GM19463 (cell line): ENCODE measurements at regions not wholly inside any gene's neighbourhood (a gene's known extent, or its start where the extent isn't known, plus 50 kb on each side); places are given as distances from the start of the nearest gene placed in this dataset.
"Not testable (repeated sequence)": the region's sequence is repeated elsewhere in the genome, so short reads cannot be mapped to it uniquely, and the experiment has no call there.

Source experiments
- ATAC-seq: cut with Tn5 transposase; IDR thresholded peaks from one replicate; pipeline ENCODE4 v1.9.1; 2021; ENCODE audit warnings: mild to moderate bottlenecking, moderate library complexity; ENCODE audit not compliant: unreplicated experiment

DNA sequence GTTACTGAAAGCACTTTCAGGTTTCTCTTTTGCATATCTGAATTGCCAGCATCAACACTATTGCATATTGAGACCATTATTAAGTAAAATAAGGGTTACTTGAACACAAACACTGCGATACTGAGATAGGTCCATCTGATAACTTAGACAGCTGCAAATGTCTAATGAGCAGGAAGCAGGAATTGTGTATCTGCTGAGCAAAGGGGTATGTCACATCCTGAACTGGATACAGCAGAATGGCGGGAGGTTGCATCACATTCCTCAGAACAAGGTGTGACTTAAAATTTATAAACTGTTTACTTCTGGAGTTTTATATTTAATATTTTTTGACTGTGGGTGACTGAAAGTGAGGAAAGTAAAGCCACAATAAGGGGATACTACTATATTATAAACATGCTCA, 142.4 kb downstream of the POTEH start:
- not testable (repeated sequence) for ATAC-seq

DNA sequence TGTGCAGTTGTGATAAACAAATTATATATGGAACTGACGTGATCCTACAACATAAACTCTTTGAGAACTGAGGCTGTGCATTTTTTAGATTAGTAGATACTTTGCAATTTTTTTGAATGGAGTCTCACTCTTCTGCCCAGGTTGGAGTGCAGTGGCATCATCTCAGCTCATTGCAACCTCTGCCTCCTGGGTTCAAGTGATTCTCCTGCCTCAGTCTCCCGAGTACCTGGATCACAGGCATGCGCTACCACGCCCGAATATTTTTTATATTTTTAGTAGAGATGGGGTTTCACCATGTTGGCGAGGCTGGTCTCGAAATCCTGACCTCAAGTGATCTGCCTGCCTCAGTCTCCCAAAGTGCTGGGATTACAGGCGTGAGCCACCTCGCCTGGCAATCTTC, 145.9 kb downstream of the POTEH start:
- not testable (repeated sequence) for ATAC-seq

DNA sequence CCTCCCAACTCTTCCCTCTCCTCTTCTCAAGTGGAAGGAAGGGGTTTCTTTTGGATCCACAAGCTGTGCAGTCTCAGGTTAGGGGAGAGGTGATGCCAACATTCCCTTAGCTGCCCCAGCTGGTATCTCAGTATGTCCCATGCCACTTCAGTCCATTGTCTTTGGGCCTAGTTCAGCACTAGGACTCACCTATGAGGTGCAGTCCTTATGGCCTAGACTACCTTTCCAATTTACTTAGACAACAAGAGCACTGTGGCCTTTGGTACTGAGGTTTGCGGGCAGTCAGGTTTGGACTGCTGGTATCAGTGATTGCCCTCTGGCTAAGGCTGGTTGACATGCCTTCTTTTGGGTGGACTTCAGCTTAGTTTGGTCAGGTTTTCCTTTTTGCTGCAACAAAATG, 159.9 kb downstream of the POTEH start:
- ATAC-seq, result not testable (repeated sequence)

DNA sequence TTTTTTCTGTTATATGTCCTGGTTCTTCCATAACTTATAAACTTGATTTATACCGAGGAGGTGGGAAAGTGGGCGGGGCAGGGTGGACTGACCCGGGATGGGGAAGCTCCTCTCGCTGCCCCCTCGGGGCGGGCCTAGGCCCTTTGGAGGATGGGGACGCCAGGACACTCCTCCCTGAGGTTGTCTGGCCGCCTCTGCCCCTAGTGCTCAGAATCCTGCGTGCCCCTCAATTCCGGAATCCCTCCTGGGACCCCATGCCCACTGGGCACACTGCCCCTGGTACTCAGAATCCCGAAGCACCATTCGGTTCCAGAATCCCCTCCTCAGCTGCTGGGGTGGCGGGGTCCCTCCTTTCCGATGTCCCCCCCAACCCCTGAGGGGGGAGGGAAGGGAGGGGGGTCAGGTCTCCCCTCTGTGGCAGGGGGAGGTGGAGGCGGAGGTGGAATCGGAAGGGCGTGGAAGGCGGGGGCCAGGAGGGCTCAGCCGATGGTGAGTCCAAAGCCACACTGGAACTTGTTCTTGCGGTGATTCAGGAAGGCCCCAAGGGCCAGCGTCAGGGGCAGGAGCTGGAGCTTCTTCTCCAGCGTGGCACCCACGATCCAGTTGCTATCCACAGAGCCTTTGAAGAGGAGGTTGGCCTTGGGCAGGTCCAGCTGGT, 164.0 kb downstream of the POTEH start:
- not testable (repeated sequence) for ATAC-seq

DNA sequence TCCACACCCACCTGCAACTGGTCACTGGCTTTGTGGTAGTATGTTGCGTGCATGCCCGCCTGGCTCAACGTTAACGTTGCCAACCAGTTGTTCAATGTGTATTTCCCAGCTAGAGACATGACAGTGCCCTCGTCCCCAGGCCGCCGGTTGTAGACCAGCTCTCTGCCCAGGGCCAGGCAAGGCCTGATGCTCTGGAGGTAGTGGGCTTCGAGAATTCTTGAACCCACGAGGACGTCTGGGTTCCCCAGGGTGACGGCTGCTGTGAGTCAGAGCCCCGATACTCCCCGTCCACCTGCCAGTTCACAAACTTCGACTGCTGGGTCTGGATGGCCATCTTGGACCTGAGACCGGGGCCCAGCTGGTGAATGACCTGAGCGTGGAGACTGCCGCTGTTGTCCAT, 164.6 kb downstream of the POTEH start:
- not testable (repeated sequence) for ATAC-seq

DNA sequence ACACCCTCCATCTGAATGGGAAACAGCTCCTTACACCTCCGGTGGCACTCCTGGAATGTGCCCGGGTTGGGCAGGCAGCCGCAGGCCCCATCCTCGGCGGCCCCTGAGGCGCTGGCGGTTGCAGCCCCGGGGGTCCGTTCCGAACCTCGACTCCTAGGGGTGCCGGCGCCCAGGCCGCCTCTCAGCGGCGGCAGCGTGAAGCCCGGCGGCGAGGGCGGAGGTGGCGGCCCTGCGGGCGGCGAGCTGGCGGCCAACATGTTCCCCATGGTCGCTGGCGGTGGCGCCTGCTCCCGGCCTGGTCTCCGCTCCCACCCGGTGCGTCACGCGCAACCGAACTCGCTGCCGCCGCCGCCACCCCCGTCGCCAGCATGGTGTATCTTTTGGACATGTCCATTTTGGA, 165.2 kb downstream of the POTEH start:
- not testable (repeated sequence) for ATAC-seq

DNA sequence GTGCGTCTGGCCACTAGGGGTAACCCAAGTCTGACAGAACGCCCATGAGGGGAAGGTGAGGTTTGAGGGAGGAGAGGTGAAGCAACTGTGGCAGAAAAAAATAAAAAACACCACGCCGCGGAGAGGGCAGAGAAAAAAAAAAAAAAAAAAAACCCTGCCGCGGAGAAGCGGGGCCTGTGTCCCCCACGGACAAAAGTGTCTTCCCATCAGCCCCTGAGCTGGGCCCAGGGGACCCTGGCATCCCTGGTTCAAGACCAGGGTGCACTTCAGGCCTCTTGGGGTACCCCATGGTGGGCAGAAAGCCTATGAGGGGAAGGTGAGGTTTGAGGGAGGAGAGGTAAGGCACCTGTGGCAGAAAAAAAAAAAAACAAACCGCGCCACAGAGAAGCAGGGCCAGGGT, 191.1 kb downstream of the POTEH start:
- ATAC-seq, result not testable (repeated sequence)

DNA sequence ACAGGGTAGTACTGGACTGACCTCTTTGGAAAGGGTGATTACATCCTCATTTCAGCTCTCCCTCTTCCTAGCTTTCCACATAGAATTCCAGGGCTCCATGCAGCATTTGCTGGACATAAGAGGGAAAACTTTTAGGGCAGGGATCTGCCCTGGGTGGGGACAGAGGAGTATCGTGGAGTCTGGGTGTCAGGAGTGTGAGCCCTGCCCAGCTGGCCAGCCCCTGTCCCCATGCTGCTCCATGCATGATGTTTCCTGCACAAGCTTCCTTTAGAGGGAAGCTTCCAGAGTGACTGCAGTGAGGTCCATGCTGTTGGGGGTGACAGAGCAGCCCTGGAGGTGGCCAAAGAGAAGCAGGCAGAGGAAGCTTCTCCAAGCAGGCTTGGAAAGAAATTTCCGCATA, 214.5 kb downstream of the POTEH start:
- ATAC-seq, result not testable (repeated sequence)

DNA sequence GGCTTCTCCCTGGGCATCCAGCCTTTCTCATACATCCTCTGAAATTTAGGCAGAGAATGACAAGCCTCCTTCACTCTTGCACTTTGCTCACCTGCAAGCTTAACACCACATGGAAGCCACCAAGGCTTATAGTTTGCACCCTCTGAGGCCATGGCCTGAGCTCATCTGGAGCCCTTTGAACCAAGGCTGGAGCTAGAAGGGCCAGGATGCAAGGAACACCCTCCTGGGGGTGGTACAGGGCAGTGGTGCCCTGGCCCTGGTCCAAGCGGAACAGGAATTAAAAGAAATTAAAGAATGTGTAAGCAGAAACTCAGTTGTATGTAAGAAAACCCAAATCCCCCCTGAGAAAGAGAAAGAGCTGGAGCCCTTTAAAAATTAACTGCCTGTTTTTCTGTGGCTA, 221.9 kb downstream of the POTEH start:
- ATAC-seq, result not testable (repeated sequence)

DNA sequence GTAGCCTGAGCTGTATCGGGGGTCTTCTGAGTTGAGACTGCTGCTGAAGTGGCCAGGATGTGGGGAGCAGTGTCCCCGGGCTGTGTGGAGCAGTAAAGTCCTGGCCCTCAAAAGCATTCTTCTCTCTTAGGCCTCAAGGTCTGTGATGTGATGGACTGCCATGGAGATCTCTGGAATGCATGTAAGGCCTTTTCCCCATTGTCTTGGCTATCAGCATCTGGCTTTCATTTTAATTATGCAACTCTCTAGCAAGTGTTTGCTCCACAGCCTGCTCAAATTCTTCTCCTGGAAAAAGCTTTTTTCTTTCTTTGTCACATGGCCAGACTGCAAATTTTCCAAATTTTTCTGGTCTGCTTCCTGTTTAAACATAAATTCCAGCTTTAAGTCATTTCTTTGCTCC, 229.3 kb downstream of the POTEH start:
- not testable (repeated sequence) for ATAC-seq

DNA sequence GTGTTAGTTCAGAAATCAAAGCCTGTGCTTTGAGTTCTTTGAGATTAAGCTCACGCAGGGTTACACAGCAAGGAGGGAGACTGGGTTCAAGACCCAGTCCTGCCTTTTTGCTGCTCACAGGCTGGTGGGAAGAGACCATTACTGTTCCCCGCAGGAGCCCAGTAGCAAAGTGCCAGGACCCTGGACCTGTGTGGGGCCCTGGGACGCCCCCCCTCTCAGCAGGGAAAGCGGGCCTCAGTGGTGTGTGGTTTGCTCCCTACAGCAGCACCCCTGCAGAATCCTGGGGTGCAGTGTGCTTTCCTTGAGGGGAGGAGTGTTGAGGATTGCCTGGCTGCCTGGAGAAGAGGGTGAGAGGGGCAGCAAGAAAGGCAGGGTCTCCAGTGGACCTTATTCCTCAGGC, 231.1 kb downstream of the POTEH start:
- ATAC-seq, result not testable (repeated sequence)

DNA sequence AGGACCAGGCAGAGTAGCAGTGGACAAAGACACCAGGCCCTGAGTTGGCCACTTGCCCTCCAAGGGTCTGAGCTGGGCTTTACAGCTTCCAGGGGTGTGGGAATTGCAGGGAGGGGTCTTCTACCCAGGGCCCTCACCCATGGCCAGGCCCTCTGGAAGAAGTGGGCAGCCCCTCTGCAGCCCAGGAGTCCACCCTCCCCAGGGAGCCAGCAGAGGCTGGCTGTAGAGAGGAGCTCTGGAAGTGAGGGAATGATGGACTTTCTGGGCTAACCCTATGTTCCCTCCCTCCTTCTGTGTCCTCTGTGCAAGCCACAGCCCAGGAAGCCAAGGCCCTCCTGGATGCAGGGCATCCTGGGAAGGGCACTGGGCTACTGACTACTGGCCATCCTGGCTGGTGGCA, 232.3 kb downstream of the POTEH start:
- ATAC-seq, result not testable (repeated sequence)

DNA sequence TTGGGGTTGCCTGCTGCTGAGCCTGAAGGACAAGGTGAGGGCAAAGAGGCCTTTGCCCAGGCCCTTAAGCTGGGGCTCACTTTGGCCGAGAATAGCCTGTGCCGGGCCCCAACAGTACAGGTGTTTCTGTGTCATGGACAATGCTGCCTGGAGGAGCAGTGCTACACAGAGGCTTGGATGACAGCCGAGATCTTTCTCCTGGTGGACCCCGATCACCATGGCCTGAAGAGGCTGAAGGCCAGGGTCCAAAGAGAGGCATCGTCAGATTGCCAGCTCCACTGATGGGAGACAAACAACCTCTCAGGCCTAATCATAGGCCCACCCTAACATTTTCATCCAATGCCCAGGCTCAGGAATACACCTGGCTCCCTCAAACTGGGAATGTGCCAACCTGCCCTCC, 232.8 kb downstream of the POTEH start:
- not testable (repeated sequence) for ATAC-seq

DNA sequence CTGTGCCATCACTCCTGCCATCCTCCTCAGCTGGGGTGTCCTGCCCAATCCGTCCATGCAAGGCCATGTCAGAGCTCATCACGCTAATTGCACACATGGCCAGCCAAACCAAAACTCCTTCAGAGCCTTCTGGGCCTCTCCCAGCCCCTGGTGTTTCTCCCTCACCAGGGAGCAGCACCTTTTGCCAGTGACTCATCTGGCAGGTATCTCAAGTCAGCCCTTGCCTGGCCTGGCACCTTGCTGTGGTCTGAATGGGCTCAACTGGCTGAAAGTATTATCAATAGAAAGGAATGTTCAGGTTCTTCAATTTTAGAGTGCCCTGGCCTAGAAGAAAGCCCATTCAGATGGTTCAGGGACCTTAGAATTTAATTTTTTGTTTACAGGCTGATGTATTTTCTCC, 235.0 kb downstream of the POTEH start:
- ATAC-seq, result not testable (repeated sequence)

DNA sequence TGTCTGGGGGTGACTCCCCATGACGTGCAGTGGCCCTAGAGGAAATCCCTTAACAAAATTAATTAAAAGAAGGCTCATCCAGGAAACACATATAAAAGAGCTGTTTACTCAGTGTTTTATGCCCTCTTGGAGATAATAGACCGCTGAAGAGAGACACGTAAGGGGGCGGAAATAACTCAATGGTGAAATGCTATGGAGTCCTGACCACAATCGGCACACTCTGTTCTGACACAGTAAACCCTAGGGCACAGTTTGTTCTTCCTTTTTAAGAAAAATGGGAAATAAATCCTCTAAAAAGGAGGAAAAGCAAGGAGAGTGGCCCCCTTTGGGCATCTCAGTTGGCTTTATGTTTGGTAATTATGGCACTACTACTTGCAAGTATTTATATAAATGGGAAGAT, 237.3 kb downstream of the POTEH start:
- not testable (repeated sequence) for ATAC-seq
